Pancreas (tissue), 10 donors: ENCODE measurements at regions not wholly inside any gene's neighbourhood (a gene's known extent, or its start where the extent isn't known, plus 50 kb on each side); places are given as distances from the start of the nearest gene placed in this dataset.

Experiments used
- ATAC-seq, 4 donors: fragments of 200-7000 bp; cut with Tn5 transposase; one replicate each; pipeline versions ENCODE4 v1.8.0 to v1.9.1; 2020; ENCODE audit warnings: mild to moderate bottlenecking in 4 of 4, moderate library complexity in 4 of 4
- DNase-seq, 6 donors: peaks; one replicate each; pipeline ENCODE4 v3.0.0-alpha.2; 2020
- FAIRE-seq: peaks from 2 replicates; lab custom pipeline; 2012; peaks lifted over from hg19 to GRCh38; lab: Jason Lieb, UNC
- H3K27ac ChIP-seq, 4 donors: fragments of 200-600 bp; sonication (generic); 1 replicate in 3 of 4; 2 replicates in 1 of 4; pipeline versions ENCODE4 v1.5.0 to v1.8.0; 2020
- H3K27me3 ChIP-seq, 4 donors: fragments of 200-600 bp; one replicate each; pipeline ENCODE4 v1.8.0; 2021
- H3K36me3 ChIP-seq, 3 donors: fragments of 200-600 bp; sonication (generic) in 1 of 3; one replicate each; pipeline versions ENCODE4 v1.5.0 to v1.8.0; 2020 to 2021
- H3K4me1 ChIP-seq, 3 donors: fragments of 200-600 bp; one replicate each; pipeline ENCODE4 v1.8.0; 2021
- H3K4me3 ChIP-seq, 4 donors: fragments of 200-600 bp; sonication (generic) in 2 of 4; one replicate each; pipeline versions ENCODE4 v1.5.0 to v1.8.0; 2020 to 2021
- H3K9me3 ChIP-seq, 4 donors: fragments of 200-600 bp; one replicate each; pipeline ENCODE4 v1.8.0; 2021
- CTCF ChIP-seq, 4 donors: fragments of 200-600 bp; sonication (generic) in 3 of 4; IDR thresholded peaks; one replicate each; pipeline versions ENCODE4 v1.5.0 to v1.8.0; 2021; ENCODE audit warnings: antibody characterized with exemption in 4 of 4
- WGBS, 2 donors: extraction: QIAGEN DNeasy Blood & Tissue Kit; methylation state at CpG; one replicate each; pipeline ENCODE4 v1.1.7; 2013; 5-methylcytosine and 5-hydroxymethylcytosine counted together
- intact Hi-C, 3 donors: fragments of 100-400 bp; cut with DNase I; formaldehyde crosslinking; loops; one replicate each; pipeline versions ENCODE4 v1.11.1 to v1.14.2; 2022
- donor health status: healthy with polysubstance abuse.
- donor health status: DM: no; HTN: no; CAD: no; lungs with moderate emphysema.
- donor health status: DM: no; HTN: no; CAD: no.
- donor health status: control.
- donor health status: control.
- donor health status: Bipolar disorder and iron deficiency.
- donor health status: DM: yes; HTN: yes; CAD: no.
- donor health status: DM: no; HTN: no; CAD: no.
- donor health status: DM: no; HTN: no; CAD: no.
- donor health status: DM: yes; HTN: yes; CAD: no.

- WGBS, 2 donors: 85 to 91% methylated on average over 5 of the region's 5 CpGs
- ATAC-seq (no peak), DNase-seq (no peak), FAIRE-seq (no peak)
- H3K4me3 ChIP-seq: no peak overlapping the region
- no peaks in the 10 kb centered on the region for H3K27me3 ChIP-seq
- H3K9me3 ChIP-seq: no peaks in the 10 kb centered on the region
- H3K27ac ChIP-seq: no peak overlapping the region
- peaks cover 0 to 8% (median 0%) of the 10 kb centered on the region in 3 donors for H3K4me1 ChIP-seq
- H3K36me3 ChIP-seq: no peaks in the 10 kb centered on the region
- no peak for TF ChIP-seq CTCF (IDR thresholded peaks at IDR 0.05)
- intact Hi-C loops: loop anchor here in 1 of 3 donors (10.0 kb wide), 1 partner anchor 179 kb away; no protein-coding TSS in a partner anchor
These were observed 52.6 kb upstream of the OLFM4 start for GRCh38 chr13:52975969-52976368.

- ATAC-seq (no peak), FAIRE-seq (no peak), DNase-seq (no peak)
- intact Hi-C loops: loop anchor here in 1 of 3 donors (10.0 kb wide), 1 partner anchor 180 kb away; no protein-coding TSS in a partner anchor
- H3K27ac ChIP-seq: no peak overlapping the region
- 70 to 77% methylated on average over 9 of the region's 9 CpGs for WGBS, 2 donors
- no peak overlapping the region for H3K4me3 ChIP-seq
- peaks cover 0 to 8% (median 0%) of the 10 kb centered on the region in 3 donors for H3K4me1 ChIP-seq
- no peaks in the 10 kb centered on the region for H3K9me3 ChIP-seq
- TF ChIP-seq CTCF (IDR thresholded peaks at IDR 0.05): no peak
- H3K36me3 ChIP-seq: no peaks in the 10 kb centered on the region
- no peaks in the 10 kb centered on the region for H3K27me3 ChIP-seq
These were observed 53.5 kb upstream of the OLFM4 start for GRCh38 chr13:52975161-52975560.

- Histone ChIP-seq H3K27me3 (no peaks in the 10 kb centered on the region), H3K27ac (no peak overlapping the region), H3K4me3 (no peak overlapping the region), H3K4me1 (peaks cover 0 to 8% (median 0%) of the 10 kb centered on the region in 3 donors), H3K9me3 (no peaks in the 10 kb centered on the region), H3K36me3 (no peaks in the 10 kb centered on the region)
- ATAC-seq (no peak), DNase-seq (no peak), FAIRE-seq (no peak)
- WGBS, 2 donors: 98% methylated on average over 4 of the region's 4 CpGs
- intact Hi-C loops: loop anchor here in 1 of 3 donors (10.0 kb wide), 1 partner anchor 180 kb away; no protein-coding TSS in a partner anchor
- no peak for TF ChIP-seq CTCF (IDR thresholded peaks at IDR 0.05)
These were observed 53.9 kb upstream of the OLFM4 start for GRCh38 chr13:52974711-52975110.

GRCh38 chr13:52969373-52969772 lies 59.2 kb upstream of the OLFM4 start:
- FAIRE-seq (no peak), DNase-seq (no peak), ATAC-seq (peak in 2 of 4 donors; percentile 9 to 19)
- intact Hi-C loops: loop anchor here in 1 of 3 donors (10.0 kb wide), 1 partner anchor 115 kb away; no protein-coding TSS in a partner anchor
- no peak overlapping the region for H3K4me3 ChIP-seq
- H3K4me1 ChIP-seq: peaks cover 0 to 8% (median 0%) of the 10 kb centered on the region in 3 donors
- no peaks in the 10 kb centered on the region for H3K36me3 ChIP-seq
- H3K27ac ChIP-seq: no peak overlapping the region
- no peak for TF ChIP-seq CTCF (IDR thresholded peaks at IDR 0.05)
- H3K9me3 ChIP-seq: no peaks in the 10 kb centered on the region
- no peaks in the 10 kb centered on the region for H3K27me3 ChIP-seq
- WGBS, 2 donors: 46 to 56% methylated on average over 4 of the region's 4 CpGs

- intact Hi-C loops: loop anchor here in 1 of 3 donors (10.0 kb wide), 1 partner anchor 113 kb away; no protein-coding TSS in a partner anchor
- no peak for FAIRE-seq
- H3K27me3 ChIP-seq: no peaks in the 10 kb centered on the region
These were observed 60.4 kb upstream of the OLFM4 start for GRCh38 chr13:52968074-52968700.

More at GRCh38 chr13:52968074-52968700, 60.4 kb upstream of the OLFM4 start:
- H3K4me1 ChIP-seq: peaks cover 0 to 8% (median 0%) of the 10 kb centered on the region in 3 donors
- TF ChIP-seq CTCF (IDR thresholded peaks at IDR 0.05): peak; percentile 85 to 94 (median 86)
- 13 to 16% methylated on average over 13 of the region's 13 CpGs for WGBS, 2 donors
- no peak overlapping the region for H3K27ac ChIP-seq
- H3K36me3 ChIP-seq: no peaks in the 10 kb centered on the region
- ATAC-seq (peak; percentile 92 to 99 (median 97)), DNase-seq (peak; percentile 74 to 89 (median 84))
- H3K4me3 ChIP-seq: no peak overlapping the region
- no peaks in the 10 kb centered on the region for H3K9me3 ChIP-seq
